HG03175 (cell line): ENCODE measurements at regions not wholly inside any gene's neighbourhood (a gene's known extent, or its start where the extent isn't known, plus 50 kb on each side); places are given as distances from the start of the nearest gene placed in this dataset.
"Not testable (repeated sequence)": the region's sequence is repeated elsewhere in the genome, so short reads cannot be mapped to it uniquely, and the experiment has no call there.

Source experiments
- ATAC-seq: cut with Tn5 transposase; IDR thresholded peaks from one replicate; pipeline ENCODE4 v1.9.1; 2021; ENCODE audit warnings: mild to moderate bottlenecking, moderate library complexity; ENCODE audit not compliant: unreplicated experiment

GRCh38 chr5:62199792-62200716, 106.0 kb upstream of the KIF2A start:
- ATAC-seq, result no peak

GRCh38 chr5:62206150-62206829, 99.7 kb upstream of the KIF2A start:
- no peak for ATAC-seq

DNA sequence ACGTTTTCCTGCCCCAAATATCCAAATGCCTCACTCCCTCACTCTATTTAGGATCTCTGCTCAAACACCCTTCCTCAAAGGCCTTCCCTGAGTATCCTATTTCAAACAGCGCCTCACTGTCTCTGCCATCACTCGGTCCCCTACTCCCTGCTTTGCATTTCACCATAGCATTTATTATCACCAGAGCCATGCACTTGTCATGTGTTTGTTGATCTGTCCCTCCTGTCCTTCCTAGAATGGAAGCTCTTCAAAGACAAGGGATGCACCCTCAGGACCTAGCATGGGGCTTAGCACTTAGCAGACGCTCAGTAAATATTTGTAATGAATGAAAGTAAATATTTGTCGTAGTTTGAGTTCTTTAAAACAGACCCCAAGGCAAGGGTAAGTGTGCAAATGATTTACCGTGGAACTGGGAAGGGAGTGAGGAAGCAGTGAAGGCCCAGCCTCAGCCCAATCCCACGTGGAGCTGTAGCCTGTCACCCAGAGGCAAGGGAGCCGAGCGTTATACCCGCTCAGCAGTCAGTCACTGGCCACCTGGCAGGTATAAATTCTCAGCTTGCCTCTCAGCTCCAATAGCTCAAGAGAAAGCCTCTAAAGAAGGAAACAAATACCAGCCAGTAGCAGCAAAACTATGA, 97.7 kb upstream of the KIF2A start:
- no peak for ATAC-seq

DNA sequence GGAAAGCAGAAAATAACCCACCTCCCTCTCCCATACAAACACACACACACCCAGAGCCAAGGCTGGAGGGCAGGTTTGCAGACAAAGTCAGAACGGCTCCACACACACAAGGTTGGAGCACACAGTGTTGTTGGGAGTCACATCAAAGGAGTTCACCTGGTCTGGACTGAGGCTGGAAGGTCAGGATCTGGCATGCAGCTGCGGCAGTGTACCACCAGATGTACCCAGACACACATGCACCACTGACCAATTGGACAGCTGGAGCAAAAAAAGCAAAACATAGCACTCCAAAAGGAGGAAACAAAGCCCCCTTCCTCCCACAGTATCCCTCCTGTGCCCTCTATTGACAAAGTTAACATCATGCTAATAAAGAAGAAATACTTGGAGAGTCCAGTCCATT, 94.6 kb upstream of the KIF2A start:
- ATAC-seq, result no peak

- no peak for ATAC-seq
Observed at GRCh38 chr5:62212648-62213047, 93.4 kb upstream of the KIF2A start.

DNA sequence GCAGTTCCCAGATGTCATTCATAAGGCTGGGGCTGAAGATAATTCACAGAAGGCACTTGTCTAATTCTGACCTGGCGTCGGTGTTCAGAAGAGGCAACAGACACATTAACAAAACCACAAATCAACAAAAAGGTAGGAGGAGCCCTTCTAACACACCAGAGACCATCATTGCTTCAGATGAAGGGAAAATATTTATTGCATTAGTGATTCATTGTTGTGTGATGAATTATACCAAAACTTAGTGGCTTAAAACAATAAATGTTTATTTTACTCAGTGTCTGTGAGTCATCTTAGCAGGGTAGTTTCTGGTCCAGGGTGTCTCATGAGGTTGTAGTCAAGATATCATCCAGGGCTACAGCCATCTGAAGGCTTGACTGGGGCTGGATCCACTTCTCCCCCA, 91.3 kb upstream of the KIF2A start:
- no peak for ATAC-seq

DNA sequence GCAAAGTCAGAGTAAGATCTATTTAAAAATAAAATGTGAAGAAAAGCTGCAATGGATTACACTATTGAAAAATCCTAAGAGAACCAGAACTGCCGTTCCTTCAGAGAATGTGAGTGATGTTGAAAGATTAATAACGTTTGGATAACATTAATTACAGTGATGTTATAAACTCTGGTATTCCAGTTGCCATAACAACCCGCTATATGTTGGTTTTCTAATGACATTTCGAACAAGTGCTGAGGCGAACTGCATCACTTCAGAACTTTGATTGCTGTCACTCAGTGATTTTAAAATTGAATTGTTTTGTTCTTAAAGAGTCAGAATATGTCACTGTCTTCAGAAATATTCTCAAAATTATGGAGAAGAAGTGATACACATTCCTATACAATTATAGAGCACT, 89.4 kb upstream of the KIF2A start:
- not testable (repeated sequence) for ATAC-seq

DNA sequence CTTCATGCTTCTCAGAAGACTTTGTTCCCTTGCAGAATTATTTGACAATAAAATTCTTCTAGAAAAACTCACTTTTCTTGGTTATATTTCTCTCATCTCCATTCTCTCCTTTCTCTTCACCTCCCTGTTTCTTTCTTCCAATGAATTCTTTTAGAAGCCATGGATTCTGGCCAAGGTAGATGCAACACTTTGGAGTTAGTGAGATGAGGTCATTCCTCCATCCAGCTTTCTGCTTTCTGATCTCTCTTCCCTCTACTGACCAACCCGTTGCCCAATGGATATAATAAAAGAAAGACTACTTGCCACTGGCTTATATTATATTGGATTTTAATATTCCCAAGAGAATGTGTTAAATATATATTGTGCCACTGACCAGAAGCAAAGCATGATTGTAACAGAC, 88.9 kb upstream of the KIF2A start:
- not testable (repeated sequence) for ATAC-seq

- not testable (repeated sequence) for ATAC-seq
Observed at GRCh38 chr5:62218860-62219259, 87.1 kb upstream of the KIF2A start.

DNA sequence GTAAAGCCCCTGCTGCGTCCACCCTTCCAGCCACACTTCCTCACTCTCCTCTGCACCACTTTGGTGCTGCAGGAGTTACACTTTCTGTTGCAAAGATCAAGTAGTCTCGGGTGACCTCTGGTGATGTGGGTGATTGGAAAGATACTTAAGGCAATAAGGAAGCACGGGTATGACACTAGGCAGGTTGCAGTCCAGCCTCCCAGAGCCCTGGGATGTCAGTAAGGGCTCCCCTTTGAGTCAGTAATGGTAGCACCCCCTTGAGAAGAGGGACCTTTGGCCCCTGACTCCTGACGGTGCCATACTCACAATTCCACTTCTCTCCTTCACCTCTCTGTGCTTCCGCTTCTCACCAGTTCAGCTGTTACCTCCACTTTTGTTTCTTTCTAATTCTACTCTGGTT, 84.1 kb upstream of the KIF2A start:
- ATAC-seq, result not testable (repeated sequence)

DNA sequence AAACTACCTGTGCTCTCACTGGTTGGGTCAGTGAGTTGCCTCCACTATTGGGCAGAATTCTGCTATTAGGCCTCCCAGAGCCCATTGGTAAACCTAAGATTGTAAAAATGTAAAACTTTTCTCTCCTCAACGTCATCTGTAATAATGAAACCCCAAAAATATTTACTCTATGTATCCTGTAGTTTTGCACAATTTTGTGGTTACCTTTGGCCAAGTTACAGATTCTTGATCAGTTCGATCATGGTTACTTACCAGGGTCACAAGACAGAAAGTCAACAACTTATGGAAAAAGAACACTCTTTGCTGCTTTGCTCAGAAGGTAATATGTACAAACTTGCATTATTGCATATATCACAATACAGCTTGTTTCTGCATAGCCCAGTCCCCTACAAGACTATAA, 83.7 kb upstream of the KIF2A start:
- not testable (repeated sequence) for ATAC-seq

GRCh38 chr5:62223312-62223670, 82.7 kb upstream of the KIF2A start:
- peak; percentile 94 for ATAC-seq

- not testable (repeated sequence) for ATAC-seq
Observed at GRCh38 chr5:62224987-62225601, 80.9 kb upstream of the KIF2A start.

DNA sequence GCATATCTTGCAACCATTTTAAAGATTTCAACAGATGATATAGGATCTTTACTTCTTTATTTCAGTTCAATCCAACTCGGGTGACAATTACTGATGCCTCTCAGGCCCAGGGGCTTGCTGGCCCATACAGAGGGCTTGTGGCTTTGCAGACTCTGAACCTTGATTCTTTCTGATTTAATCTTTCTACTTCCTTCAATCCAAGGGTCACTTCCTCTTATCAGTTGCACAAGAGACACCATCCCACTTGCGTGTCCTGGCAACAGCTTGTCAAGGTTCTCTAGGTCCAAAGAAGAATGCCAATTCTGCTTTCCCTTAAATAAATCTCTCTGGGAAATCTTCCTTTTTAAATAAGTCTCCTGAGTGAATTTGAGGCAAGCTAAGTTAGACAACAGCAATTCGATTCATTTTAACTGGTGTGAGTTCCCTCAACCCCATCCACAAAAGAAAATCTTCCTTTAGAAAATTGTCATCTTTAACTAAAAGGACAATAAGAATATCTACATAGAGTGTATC, 75.1 kb upstream of the KIF2A start:
- not testable (repeated sequence) for ATAC-seq

- no peak for ATAC-seq
Observed at GRCh38 chr5:62231576-62231975, 74.4 kb upstream of the KIF2A start.

DNA sequence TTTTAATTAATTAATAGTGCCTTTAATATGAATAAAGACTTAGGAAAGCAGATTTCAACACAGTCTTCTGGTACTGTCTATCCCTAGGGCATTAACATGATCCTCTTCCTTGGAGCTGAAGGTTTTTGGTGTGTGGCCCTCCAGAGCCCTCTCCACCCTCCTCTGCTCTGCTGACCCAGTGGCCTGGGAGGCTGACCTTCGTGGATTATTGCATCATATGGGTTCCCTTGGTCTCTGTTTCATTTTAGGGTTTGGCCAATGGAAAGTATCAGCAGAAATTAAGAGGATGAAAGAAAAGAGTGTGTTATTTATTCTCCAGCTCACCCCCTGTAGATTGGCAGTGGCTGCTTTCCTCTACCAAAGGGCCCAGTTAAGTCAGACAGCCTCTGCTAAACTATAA, 73.8 kb upstream of the KIF2A start:
- ATAC-seq, result not testable (repeated sequence)

DNA sequence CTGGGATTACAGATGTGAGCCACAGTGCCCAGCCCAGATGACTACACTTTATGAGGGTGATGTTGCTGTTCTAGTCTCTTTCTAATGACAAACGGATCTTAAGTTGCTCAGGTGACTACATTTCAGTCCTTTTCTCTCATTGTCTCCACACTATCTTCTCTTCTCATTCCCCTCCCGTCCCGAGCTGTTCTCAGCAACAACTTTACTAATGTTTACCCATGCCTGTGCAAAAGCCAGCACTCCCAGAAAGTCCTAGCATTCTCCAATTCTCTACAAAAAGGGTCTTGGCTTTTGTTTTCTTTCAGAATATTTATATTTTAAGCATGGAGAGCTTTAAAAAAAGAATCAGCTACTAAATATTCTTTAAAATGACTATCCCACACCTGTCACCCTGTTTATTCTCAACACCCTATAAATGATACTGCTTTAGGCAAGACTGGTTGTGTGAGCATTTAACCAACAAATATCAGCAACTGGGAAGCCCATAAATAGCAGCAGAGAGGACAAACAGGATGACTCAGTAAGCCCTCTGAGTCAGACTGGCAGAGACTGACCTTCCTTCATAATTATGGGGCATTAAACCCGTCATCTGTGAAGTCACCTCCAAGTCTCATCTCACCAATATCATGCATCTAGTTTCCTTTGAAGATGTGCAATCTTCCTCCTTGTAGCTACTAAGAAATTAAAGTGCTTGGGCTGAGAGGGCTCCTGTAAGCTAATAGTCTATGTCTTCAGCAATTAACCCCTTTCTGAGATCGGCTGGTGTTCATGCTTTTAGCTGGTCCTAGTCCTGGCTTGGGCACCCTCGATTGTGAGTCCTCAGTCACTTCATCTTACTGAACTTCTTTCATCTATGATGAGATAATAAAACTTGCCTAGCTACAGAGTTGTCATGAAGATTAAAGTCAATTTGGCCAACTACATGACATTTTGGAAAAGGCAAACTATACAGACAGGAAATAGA, 72.6 kb upstream of the KIF2A start:
- ATAC-seq, result peak; percentile 67

DNA sequence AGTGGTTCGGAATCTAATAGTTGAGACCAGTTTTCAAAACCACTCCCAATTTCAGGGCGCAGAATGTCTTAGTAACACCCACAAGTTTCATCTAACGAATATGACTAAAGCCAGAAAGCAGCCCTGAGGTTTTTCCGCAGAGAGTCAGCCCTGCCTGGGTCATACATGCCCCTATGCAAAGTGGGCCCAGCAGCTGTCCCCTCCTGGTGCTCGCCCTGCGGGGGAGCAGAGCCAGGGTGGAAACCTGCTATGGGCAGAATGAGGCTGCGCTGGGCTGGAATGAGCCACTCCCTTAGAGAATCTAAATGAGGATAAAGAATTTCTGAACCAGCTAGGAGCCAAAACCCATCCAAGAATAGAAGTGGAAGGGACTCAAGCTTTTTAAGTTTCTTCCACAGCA, 69.4 kb upstream of the KIF2A start:
- ATAC-seq, result not testable (repeated sequence)

DNA sequence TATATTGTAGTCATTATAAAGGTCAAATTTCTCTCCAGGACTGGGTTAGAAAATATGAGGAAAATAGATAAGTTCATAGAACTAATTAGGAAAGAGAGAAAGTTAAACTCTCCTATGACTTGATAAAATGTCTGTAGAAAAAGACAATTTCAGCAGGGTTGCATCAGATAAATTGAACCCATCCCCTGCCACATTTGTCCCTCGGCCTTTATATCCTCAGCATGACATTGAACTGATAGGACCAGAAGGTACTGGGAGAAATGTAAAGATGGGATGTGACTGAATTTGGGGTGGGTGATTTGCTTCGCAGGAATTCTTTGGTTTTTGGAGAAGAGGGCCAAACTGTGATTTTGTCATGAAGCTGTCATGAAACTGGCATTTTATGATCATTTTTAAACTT, 68.1 kb upstream of the KIF2A start:
- ATAC-seq, result not testable (repeated sequence)

GRCh38 chr5:62238584-62238983, 67.4 kb upstream of the KIF2A start:
- ATAC-seq, result not testable (repeated sequence)
